KBM-7 (cell line): ENCODE measurements at regions not wholly inside any gene's neighbourhood (a gene's known extent, or its start where the extent isn't known, plus 50 kb on each side); places are given as distances from the start of the nearest gene placed in this dataset.

Source experiments
- DNase-seq: peaks from one replicate; pipeline ENCODE4 v3.0.0-alpha.2; 2015
- in situ Hi-C: fragments of 300-500 bp; cut with MboI; formaldehyde crosslinking; loops from 2 replicates; pipeline ENCODE4 v1.14.3; 2020; ENCODE audit warnings: low sequenced_read_pairs, low pct_unique_long_range_greater_than_20kb, mixed read lengths

GRCh38 chr1:101290922-101291561 lies 54.2 kb downstream of the S1PR1 start:
- in situ Hi-C loops, result no loop called here
- DNase-seq, result no peak

DNA sequence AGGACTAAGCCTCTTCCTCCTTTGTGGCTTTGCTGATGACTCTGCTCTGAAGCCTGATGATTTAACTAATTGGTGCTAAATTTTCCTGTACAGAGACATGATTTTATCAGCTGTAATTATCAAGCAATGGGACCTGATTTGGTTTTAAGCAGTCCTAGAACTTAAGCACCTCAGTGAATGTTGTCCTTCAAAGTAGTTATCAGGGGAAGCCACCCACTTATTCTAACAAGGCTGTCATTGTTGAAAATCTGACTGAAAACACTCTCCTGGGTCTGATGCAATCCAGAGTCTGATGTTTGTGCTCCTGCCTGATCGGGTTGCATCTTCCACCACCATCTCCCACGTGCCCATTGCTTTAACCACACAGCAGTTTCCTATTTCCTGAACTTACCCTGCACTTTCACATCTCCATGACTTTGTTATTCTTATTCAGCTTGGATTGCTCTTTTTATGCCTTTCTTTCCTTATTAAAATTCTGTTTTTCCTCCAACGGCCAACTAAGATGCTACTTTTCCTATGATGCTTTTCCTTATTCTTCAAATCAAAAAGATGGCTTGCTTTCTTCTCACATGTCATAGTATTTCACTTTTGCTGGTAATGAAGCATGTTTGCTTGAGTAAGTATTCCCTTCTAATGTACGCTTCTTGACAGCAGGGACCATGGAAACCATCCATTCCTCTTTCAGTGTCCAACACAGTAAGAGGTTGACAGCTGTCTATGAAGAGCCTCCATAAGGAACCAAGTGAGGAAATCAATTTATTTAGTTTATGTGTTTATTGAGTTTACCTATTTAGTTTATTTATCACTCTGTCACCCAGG lies 55.0 kb downstream of the S1PR1 start:
- in situ Hi-C loops, result no loop called here
- peak; percentile 91 for DNase-seq

GRCh38 chr1:101293461-101294051 lies 56.7 kb downstream of the S1PR1 start:
- DNase-seq, result peak; percentile 58

GRCh38 chr1:101295209-101295608 lies 58.4 kb downstream of the S1PR1 start:
- in situ Hi-C loops, result no loop called here
- DNase-seq, result no peak

More at GRCh38 chr1:101293461-101294051, 56.7 kb downstream of the S1PR1 start:
- in situ Hi-C loops, result no loop called here

DNA sequence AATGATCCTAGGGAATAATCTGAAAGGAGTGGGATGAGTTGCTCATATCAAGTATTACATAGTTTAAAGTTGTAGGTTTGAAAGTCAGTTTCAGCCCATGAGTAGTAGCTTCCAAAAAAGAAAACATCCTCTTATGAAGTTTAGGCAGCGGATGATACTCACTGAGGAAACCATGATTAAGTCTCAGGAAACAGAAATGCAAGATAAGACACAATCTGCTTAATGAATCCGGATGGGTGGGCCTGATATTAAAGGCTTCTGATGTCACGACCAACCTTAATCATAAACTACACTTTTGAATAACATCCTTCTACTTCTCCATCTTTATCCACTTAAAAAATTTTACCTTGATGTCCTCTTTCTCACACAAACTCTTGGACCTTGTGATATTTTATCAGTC lies 61.8 kb downstream of the S1PR1 start:
- DNase-seq, result no peak
- in situ Hi-C loops, result no loop called here

GRCh38 chr1:101299141-101299540 lies 62.3 kb downstream of the S1PR1 start:
- in situ Hi-C loops, result no loop called here
- no peak for DNase-seq

DNA sequence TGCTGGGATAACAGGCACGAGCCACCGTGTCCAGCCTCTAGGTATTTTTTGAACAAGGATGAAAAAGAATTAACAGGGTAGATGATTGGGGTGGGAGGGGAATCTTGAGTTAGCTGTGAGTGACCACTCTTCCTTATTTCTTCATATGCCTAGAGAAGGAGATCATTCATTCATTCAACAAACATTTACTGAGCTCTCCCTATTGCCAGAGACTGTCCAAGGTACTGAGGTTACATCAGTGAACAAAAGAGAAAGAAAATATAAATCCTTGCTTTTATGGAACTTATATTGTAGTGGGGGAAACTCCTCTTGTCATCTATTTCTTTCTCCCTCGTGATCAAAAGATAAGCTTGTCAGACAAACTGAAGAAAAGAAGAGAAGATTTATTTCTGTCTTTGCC lies 62.9 kb downstream of the S1PR1 start:
- in situ Hi-C loops, result no loop called here
- no peak for DNase-seq

DNA sequence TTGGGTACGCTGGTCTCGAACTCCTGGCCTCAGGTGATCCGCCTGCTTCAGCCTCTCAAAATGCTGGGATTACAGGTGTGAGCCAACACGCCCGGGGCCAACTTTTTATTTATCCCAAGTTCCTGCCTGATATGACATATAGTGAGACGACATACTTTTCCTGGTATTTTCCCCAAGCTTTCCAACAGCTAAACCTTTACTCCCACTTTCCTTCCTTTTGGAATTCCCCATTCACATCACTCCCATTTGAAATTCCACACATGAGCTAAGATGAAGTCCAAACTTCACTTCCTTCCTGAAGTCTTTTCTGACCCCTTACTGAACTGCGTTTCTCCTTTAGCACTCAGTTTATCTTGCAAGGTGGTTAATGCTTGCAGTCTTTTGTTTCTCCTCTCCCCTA lies 64.1 kb downstream of the S1PR1 start:
- in situ Hi-C loops, result no loop called here
- DNase-seq, result no peak

DNA sequence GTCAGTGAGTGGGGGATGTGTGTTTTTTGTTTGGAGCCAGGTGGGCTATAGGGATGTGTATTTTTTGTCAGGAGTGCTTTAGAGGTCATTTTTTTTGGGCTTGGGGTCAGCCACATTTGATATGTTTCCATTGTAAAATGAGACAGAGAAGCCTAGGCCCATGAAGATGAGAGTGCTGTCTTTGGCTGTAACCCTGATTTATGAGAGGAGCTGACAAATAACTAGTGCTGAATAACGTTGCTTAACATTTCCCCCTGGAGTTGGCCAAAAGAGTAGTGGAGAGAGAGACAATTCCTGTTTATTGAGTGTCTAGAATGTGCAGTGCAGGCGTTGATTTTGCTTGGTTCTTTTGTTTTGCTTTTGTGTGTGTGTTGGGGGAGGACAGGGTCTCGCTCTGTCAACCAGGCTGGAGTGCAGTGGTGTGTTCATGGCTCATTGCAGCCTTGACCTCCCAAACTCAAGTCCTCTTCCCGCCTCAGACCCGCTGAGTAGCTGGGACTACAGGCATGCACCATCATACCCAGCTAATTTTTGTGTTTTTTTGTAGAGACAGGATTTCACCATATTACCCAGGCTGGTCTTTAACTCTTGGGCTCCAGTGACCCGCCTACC lies 64.7 kb downstream of the S1PR1 start:
- in situ Hi-C loops, result no loop called here
- DNase-seq, result no peak

DNA sequence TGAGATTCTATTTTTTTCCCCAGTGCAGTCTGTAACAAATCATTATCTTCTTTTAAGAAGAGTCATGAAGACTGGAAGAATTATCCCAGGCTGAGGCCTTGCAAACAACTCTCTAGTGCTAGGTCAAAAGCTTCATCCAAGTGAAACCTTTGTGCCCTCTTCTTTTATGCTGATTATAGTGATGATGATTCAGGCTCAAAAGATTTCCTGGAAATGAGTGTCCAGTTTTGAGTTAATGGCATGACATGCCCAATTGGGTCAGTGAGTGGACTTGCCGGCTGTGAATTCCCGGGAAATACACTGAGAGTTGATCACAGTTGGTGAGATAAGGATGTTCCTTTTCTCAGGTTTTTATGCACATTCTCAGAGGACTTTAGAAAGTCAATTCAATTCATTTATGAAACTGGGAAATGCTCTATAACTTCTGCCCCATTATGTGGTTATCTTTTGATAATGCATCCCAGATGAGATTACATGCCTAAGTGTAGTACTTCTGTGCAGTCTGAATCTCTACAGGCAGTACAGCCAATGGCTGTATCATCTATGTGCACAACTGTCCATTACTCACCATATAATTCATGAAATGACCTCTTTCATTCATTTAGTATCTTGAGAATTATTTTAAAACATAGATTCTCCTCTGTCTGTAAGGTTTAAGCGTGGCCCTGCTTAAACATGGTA lies 66.2 kb downstream of the S1PR1 start:
- no peak for DNase-seq
- in situ Hi-C loops, result no loop called here

GRCh38 chr1:101307985-101308689 lies 71.3 kb downstream of the S1PR1 start:
- in situ Hi-C loops, result no loop called here
- DNase-seq, result no peak

DNA sequence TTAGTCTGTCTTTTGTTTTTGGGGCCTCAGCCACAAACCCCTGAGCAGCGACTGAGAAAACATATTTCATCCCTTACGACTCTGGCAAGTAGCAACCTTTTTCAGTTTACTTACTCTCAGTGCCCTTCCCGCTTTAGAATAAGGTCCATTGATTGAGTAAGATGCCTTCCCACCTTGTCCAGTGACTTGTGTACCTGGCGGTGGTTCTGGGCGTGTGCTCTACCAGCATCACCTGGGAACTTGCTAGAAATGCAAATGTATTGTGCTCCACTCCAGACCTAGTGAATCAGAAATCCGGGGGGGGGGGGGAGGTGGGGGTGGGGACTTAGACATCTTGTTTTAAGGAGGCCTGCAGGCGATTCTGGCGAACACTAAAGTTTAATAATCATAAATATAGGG lies 72.1 kb downstream of the S1PR1 start:
- in situ Hi-C loops, result no loop called here
- no peak for DNase-seq

DNA sequence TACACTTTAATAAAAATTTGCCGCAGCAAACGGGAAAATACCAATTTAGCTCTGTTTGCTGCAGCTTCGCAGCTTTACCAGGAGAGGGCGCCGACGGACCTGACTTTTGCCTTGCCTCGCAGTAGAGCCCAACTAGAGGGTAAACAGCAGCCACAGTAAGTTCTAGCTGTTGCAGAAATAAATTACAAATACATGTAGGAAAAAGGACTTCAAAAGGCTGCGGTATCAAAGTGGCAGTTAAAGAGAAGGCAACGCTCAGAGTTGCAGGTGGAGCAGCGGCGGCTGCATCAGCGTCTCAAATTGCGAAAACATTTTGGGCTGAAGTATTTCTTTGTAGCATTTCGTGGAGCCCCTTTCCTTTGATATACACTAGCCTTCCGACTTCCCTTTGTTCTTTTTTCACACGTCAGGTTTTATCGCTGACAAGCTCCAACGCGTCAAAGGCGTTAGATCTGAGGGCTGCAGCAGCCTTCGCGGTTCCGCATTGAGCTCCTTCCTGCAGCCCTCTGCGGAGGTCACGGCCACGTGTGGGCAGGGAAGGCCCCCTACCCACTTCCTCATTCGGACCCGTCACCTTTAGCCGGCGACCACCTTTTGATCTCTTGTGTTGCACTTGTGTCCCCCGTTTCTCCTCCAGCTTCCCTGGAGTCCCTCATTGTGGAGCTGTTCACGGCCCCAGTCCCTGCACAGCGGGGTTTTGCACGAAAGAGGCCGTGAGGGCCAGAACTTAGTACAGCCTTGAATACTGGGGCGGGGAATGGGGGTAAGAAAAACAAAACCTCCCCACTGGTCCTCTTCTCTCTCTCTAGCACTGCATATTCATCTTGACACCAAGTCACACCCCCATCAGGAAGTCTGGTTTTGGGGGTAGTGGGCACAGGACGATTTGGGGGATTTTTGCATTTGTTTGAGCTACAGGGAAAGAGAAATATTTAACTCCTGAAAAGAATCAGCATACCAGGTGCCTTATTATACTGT lies 72.8 kb downstream of the S1PR1 start:
- DNase-seq, result peak; percentile 70
- in situ Hi-C loops, result no loop called here

- in situ Hi-C loops, result no loop called here
- peak; percentile 7 for DNase-seq
Measured at GRCh38 chr1:101310506-101310905, 73.7 kb downstream of the S1PR1 start.

DNA sequence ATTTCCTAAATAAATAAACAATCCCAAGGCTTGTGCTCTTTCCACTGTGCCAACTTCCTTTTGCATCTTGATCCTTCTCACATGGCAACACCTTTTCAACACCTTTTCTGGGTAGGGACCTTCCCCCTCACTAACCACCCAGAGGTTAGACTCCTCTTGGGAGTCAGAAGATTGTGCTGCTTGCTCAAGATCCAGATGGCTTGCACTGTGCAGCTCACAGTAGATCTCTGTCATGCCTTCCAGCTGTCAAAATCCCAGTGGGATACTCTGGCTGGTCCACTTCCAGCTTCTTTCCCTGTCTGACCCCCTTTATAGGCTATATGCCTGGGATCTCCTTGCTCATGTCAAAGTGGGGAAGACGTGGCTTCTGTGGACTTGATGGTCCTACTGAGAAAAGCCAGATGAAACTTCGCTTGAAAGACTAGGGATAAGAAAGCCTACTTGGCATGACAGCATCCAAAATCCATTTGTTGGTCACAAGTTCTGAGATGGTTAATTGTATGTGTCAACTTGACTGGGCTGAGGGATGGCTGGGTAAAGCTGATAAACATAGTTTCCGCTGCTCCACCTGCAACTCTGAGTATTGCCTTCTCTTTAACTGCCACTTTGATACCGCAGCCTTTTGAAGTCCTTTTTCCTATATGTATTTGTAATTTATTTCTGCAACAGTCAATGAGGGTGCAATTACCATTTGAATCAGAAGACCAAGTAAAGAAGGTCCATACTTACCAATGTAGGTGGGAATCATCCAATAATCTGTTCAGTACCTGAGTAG lies 74.5 kb downstream of the S1PR1 start:
- in situ Hi-C loops, result no loop called here
- DNase-seq, result no peak

GRCh38 chr1:101312147-101312546 lies 75.3 kb downstream of the S1PR1 start:
- in situ Hi-C loops, result no loop called here
- DNase-seq, result no peak

DNA sequence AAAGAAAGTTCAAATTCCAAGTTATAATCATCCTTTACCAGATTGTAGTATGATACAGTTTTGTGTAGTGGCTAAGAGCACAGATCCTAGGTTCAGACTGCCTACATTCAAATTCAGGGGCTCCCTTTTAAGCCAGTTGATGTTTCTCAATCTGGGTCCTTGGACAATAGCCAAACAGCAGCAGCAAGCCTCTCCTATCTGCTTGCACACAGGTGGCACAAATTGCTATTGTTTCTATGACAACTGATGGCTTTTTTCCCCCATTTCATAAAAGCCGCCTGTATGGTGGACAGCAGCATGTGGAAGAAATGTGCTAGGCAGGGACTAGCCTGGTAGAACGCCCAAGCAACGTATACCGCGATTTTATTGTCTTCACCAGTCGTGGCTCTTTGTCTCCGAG lies 76.5 kb downstream of the S1PR1 start:
- no peak for DNase-seq
- in situ Hi-C loops, result no loop called here
